ENCODE measurements at regions not wholly inside any gene's neighbourhood (a gene's known extent, or its start where the extent isn't known, plus 50 kb on each side); places are given as distances from the start of the nearest gene placed in this dataset.

DNA sequence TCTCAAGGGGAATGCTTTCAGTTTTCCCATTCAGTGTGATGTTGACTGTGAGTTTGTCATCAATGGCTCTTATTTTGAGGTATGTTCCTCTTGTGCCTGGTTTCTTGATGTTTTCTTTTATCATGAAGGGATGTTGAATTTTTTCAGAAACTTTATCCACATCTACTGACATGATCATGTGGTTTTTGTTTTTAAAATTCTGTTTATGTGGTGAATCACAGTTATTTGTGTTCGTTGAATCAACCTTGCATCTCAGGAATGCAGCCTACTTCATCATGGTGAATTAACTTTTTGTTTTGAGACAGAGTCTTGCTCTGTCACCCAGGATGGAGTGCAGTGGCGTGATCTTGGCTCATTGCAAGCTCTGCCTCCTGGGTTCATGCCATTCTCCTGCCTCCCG is 263.1 kb upstream of the KLF3 start:
- Histone ChIP-seq H3K36me3 (ENCODE audit: control insufficient read depth in 2 of 4, insufficient read depth in 4 of 4, low read length in 3 of 4) (no peaks in the 10 kb centered on the region), H3K4me2 (ENCODE audit: insufficient read depth in 1 of 2, low read depth in 2 of 2, low read length in 2 of 2) (no peak overlapping the region), H2AFZ (ENCODE audit: low read length) (no peak overlapping the region), H3K79me1 (ENCODE audit: low read depth, low read length) (no peaks in the 10 kb centered on the region), H4K20me1 (replicated peaks in 1 of 2; ENCODE audit: control insufficient read depth in 1 of 2, insufficient read depth in 2 of 2, low read length in 2 of 2) (no peaks in the 10 kb centered on the region), H3K27ac (ENCODE audit: low read depth, low read length) (no peak overlapping the region), H3K14ac (ENCODE audit: insufficient read length) (no peak overlapping the region), H3K79me2 (ENCODE audit: control insufficient read depth in 1 of 2, insufficient read depth in 2 of 2, low read length in 2 of 2) (no peaks in the 10 kb centered on the region), H3K23ac (ENCODE audit: insufficient read length) (no peak overlapping the region), H2BK15ac (ENCODE audit: low read length) (no peak overlapping the region), H3K4ac (replicated peaks; ENCODE audit: insufficient read length, low read depth, low read length) (no peak overlapping the region), H3K23me2 (ENCODE audit: low read depth, low read length) (no peaks in the 10 kb centered on the region), H2BK12ac (ENCODE audit: low read depth, low read length) (no peak overlapping the region), H4K8ac (ENCODE audit: extremely low read depth, insufficient read depth, low read length) (no peak overlapping the region), H4K91ac (replicated peaks; ENCODE audit: insufficient read length, low read length) (no peak overlapping the region), H3K4me3 (ENCODE audit: extremely low read depth in 1 of 4, insufficient read depth in 2 of 4, low read depth in 3 of 4, low read length in 4 of 4) (no peak overlapping the region), H2BK120ac (replicated peaks; ENCODE audit: low read depth, low read length) (no peak overlapping the region), H2AK5ac (ENCODE audit: low read depth, low read length) (no peak overlapping the region), H3K9me3 (ENCODE audit: insufficient read depth in 2 of 2, low read depth in 1 of 2, low read length in 1 of 2) (peaks cover 0 to 5% of the 10 kb centered on the region in 2 experiments; a peak in 1 of 4 replicates), H3K56ac (replicated peaks; ENCODE audit: insufficient read length, low read depth, low read length) (no peak overlapping the region), H2BK20ac (ENCODE audit: low read length) (no peak overlapping the region), H3K27me3 (replicated peaks in 1 of 4; ENCODE audit: control insufficient read depth in 3 of 4, extremely low read depth in 1 of 4, insufficient read depth in 3 of 4, low read length in 3 of 4) (no peaks in the 10 kb centered on the region), H3K18ac (ENCODE audit: extremely low read depth, low read length) (no peak overlapping the region), H3K4me1 (replicated peaks in 1 of 4; ENCODE audit: control insufficient read depth in 3 of 4, insufficient read depth in 4 of 4, low read length in 3 of 4) (no peaks in the 10 kb centered on the region), H2BK5ac (ENCODE audit: low read depth, low read length) (no peak overlapping the region), H4K5ac (ENCODE audit: insufficient read length, low read depth, low read length) (no peak overlapping the region), H3K9ac (replicated peaks in 1 of 4; ENCODE audit: extremely low read depth in 1 of 4, low read depth in 3 of 4, low read length in 3 of 4) (no peak overlapping the region)
- FAIRE-seq (no peak), DNase-seq (ENCODE audit: low read depth in 1 of 2, low spot score in 2 of 2) (no peak)
- 100% methylated on average over 3 of the region's 3 CpGs; no CpG with 5 or more reads in 1 of the 2 experiments for WGBS, 2 experiments (ENCODE audit: extremely low coverage in 1 of 2, insufficient coverage in 1 of 2, insufficient read length in 1 of 2, insufficient replicate concordance in 2 of 2, low coverage in 1 of 2, low lambda C conversion rate in 2 of 2, missing lambda C conversion rate in 1 of 2)
- POLR2A ChIA-PET (ENCODE audit: partially characterized antibody): no interaction called here
- CTCF ChIA-PET (ENCODE audit: partially characterized antibody): no interaction called here
- no peak for TF ChIP-seq EP300 (IDR thresholded peaks at IDR 0.05; ENCODE audit: borderline replicate concordance in 1 of 2, low read depth in 2 of 2, low read length in 2 of 2)
- TF ChIP-seq NANOG (IDR thresholded peaks at IDR 0.05; ENCODE audit: insufficient read depth, low read depth, low read length, poor library complexity, severe bottlenecking): no peak
- no peak for TF ChIP-seq TAF1 (IDR thresholded peaks at IDR 0.05; ENCODE audit: low read depth, low read length)
- TF ChIP-seq JUN (IDR thresholded peaks at IDR 0.05; ENCODE audit: low read depth, low read length): no peak
- no peak for TF ChIP-seq BCL11A (IDR thresholded peaks at IDR 0.05; ENCODE audit: low read depth in 2 of 2, low read length in 2 of 2)
- TF ChIP-seq, protein P1, sequence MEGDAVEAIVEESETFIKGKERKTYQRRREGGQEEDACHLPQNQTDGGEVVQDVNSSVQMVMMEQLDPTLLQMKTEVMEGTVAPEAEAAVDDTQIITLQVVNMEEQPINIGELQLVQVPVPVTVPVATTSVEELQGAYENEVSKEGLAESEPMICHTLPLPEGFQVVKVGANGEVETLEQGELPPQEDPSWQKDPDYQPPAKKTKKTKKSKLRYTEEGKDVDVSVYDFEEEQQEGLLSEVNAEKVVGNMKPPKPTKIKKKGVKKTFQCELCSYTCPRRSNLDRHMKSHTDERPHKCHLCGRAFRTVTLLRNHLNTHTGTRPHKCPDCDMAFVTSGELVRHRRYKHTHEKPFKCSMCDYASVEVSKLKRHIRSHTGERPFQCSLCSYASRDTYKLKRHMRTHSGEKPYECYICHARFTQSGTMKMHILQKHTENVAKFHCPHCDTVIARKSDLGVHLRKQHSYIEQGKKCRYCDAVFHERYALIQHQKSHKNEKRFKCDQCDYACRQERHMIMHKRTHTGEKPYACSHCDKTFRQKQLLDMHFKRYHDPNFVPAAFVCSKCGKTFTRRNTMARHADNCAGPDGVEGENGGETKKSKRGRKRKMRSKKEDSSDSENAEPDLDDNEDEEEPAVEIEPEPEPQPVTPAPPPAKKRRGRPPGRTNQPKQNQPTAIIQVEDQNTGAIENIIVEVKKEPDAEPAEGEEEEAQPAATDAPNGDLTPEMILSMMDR (IDR thresholded peaks at IDR 0.05; ENCODE audit: control extremely low read depth in 1 of 3, insufficient read depth in 1 of 3, low read depth in 1 of 3, low read length in 3 of 3): no peak
- no peak for TF ChIP-seq GTF2F1 (IDR thresholded peaks at IDR 0.05; ENCODE audit: borderline replicate concordance, low read depth, low read length)
- no peak for TF ChIP-seq SRF (IDR thresholded peaks at IDR 0.05; ENCODE audit: low read depth, low read length)
- no peak for TF ChIP-seq GABPA (IDR thresholded peaks at IDR 0.05; ENCODE audit: borderline replicate concordance, insufficient read depth, low read length)
- TF ChIP-seq TAF7 (optimal IDR thresholded peaks at IDR 0.05; ENCODE audit: borderline replicate concordance, low read depth, low read length): no peak
- TF ChIP-seq JUND (IDR thresholded peaks at IDR 0.05; ENCODE audit: low read length): no peak
- TF ChIP-seq POU5F1 (IDR thresholded peaks at IDR 0.05; ENCODE audit: low read depth, low read length): no peak
- no peak for TF ChIP-seq YY1 (IDR thresholded peaks at IDR 0.05; ENCODE audit: low read depth, low read length)
